ENCODE measurements at regions not wholly inside any gene's neighbourhood (a gene's known extent, or its start where the extent isn't known, plus 50 kb on each side); places are given as distances from the start of the nearest gene placed in this dataset.

- TF ChIP-seq EP300 (IDR thresholded peaks at IDR 0.05) (no peak), POLR2AphosphoS5 (IDR thresholded peaks at IDR 0.05) (no peak), POLR2A (IDR thresholded peaks at IDR 0.05) (no peak)
- TF ChIP-seq, protein P1, sequence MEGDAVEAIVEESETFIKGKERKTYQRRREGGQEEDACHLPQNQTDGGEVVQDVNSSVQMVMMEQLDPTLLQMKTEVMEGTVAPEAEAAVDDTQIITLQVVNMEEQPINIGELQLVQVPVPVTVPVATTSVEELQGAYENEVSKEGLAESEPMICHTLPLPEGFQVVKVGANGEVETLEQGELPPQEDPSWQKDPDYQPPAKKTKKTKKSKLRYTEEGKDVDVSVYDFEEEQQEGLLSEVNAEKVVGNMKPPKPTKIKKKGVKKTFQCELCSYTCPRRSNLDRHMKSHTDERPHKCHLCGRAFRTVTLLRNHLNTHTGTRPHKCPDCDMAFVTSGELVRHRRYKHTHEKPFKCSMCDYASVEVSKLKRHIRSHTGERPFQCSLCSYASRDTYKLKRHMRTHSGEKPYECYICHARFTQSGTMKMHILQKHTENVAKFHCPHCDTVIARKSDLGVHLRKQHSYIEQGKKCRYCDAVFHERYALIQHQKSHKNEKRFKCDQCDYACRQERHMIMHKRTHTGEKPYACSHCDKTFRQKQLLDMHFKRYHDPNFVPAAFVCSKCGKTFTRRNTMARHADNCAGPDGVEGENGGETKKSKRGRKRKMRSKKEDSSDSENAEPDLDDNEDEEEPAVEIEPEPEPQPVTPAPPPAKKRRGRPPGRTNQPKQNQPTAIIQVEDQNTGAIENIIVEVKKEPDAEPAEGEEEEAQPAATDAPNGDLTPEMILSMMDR (IDR thresholded peaks at IDR 0.05): no peak
- H3K4me3 ChIP-seq: no peak overlapping the region
- DNase-seq (no peak), ATAC-seq (ENCODE audit: low FRiP score in 2 of 2) (no peak)
- H3K27me3 ChIP-seq: no peaks in the 10 kb centered on the region
- no peak overlapping the region for H3K27ac ChIP-seq
- WGBS, 2 donors: 67 to 71% methylated on average over 4 of the region's 4 CpGs
- no peaks in the 10 kb centered on the region for H3K9me3 ChIP-seq
- no peaks in the 10 kb centered on the region for H3K36me3 ChIP-seq
- no peaks in the 10 kb centered on the region for H3K4me1 ChIP-seq
Observed at GRCh38 chr13:42688821-42689220, 92.6 kb upstream of the FAM216B start.

- ATAC-seq (ENCODE audit: low FRiP score in 2 of 2): peak in 1 of 2 donors; percentile 49
- WGBS, 2 donors: 58 to 73% methylated on average over 4 of the region's 4 CpGs
- H3K4me3 ChIP-seq: no peak overlapping the region
- no peaks in the 10 kb centered on the region for H3K9me3 ChIP-seq
- no peaks in the 10 kb centered on the region for H3K36me3 ChIP-seq
- H3K27me3 ChIP-seq: no peaks in the 10 kb centered on the region
- TF ChIP-seq POLR2AphosphoS5 (IDR thresholded peaks at IDR 0.05) (no peak), POLR2A (IDR thresholded peaks at IDR 0.05) (no peak), EP300 (IDR thresholded peaks at IDR 0.05) (no peak)
- TF ChIP-seq, protein P1 (IDR thresholded peaks at IDR 0.05): no peak
- H3K27ac ChIP-seq: no peak overlapping the region
- no peak for DNase-seq
- no peaks in the 10 kb centered on the region for H3K4me1 ChIP-seq
Observed at GRCh38 chr13:42696191-42696590, 85.2 kb upstream of the FAM216B start.

- TF ChIP-seq, protein P1 (IDR thresholded peaks at IDR 0.05): no peak
- TF ChIP-seq POLR2AphosphoS5 (IDR thresholded peaks at IDR 0.05) (no peak), POLR2A (IDR thresholded peaks at IDR 0.05) (no peak), EP300 (IDR thresholded peaks at IDR 0.05) (no peak)
- 75 to 82% methylated on average over 5 to 6 of the region's 6 CpGs for WGBS, 2 donors
- no peaks in the 10 kb centered on the region for H3K36me3 ChIP-seq
- H3K9me3 ChIP-seq: no peaks in the 10 kb centered on the region
- DNase-seq (no peak), ATAC-seq (ENCODE audit: low FRiP score in 2 of 2) (peak in 1 of 2 donors; percentile 37)
- H3K4me1 ChIP-seq: no peaks in the 10 kb centered on the region
- no peak overlapping the region for H3K4me3 ChIP-seq
- no peak overlapping the region for H3K27ac ChIP-seq
- H3K27me3 ChIP-seq: no peaks in the 10 kb centered on the region
Observed at GRCh38 chr13:42699912-42700311, 81.5 kb upstream of the FAM216B start.

DNA sequence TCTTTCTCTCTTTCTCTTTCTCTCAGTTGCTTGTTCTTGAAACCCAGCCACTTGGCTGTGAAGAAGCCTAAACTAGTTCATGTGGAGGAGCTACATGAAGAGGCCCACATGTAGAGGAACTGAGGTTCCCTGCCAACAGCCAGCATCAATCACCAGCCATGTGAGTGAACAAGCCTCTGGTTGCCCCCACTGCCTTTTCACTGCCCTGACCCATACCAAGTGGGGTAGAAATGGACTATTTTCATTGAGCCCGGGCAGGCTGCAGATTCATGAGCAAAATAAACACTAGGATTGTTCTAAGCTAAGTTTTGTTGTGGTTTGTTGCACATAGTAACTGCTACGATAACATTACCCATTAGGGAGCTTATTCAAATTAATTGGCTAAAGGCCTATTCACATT is 78.7 kb upstream of the FAM216B start:
- WGBS, 2 donors: 60 to 87% methylated on average over 2 of the region's 2 CpGs
- H3K27ac ChIP-seq: no peak overlapping the region
- H3K4me3 ChIP-seq: no peak overlapping the region
- DNase-seq (no peak), ATAC-seq (ENCODE audit: low FRiP score in 2 of 2) (peak in 1 of 2 donors; percentile 34)
- H3K4me1 ChIP-seq: no peaks in the 10 kb centered on the region
- H3K27me3 ChIP-seq: no peaks in the 10 kb centered on the region
- TF ChIP-seq POLR2AphosphoS5 (IDR thresholded peaks at IDR 0.05) (no peak), POLR2A (IDR thresholded peaks at IDR 0.05) (no peak), EP300 (IDR thresholded peaks at IDR 0.05) (no peak)
- TF ChIP-seq, protein P1 (IDR thresholded peaks at IDR 0.05): no peak
- no peaks in the 10 kb centered on the region for H3K9me3 ChIP-seq
- H3K36me3 ChIP-seq: no peaks in the 10 kb centered on the region

GRCh38 chr13:42703740-42704139 is 77.6 kb upstream of the FAM216B start:
- ATAC-seq (ENCODE audit: low FRiP score in 2 of 2) (no peak), DNase-seq (no peak)
- Histone ChIP-seq H3K27ac (no peak overlapping the region), H3K9me3 (no peaks in the 10 kb centered on the region), H3K36me3 (no peaks in the 10 kb centered on the region), H3K4me1 (no peaks in the 10 kb centered on the region), H3K4me3 (no peak overlapping the region), H3K27me3 (no peaks in the 10 kb centered on the region)
- TF ChIP-seq, protein P1 (IDR thresholded peaks at IDR 0.05): no peak
- TF ChIP-seq POLR2A (IDR thresholded peaks at IDR 0.05) (no peak), POLR2AphosphoS5 (IDR thresholded peaks at IDR 0.05) (no peak), EP300 (IDR thresholded peaks at IDR 0.05) (no peak)

Measured in upper lobe of left lung (tissue), 6 donors.